VCaP (cell line): ENCODE measurements at regions not wholly inside any gene's neighbourhood (a gene's known extent, or its start where the extent isn't known, plus 50 kb on each side); places are given as distances from the start of the nearest gene placed in this dataset.

Source experiments
- H3K27ac ChIP-seq: fragments of 450-650 bp; 2 replicates; pipeline ENCODE4 v1.5.1; 2017
- TF ChIP-seq, protein P1 (sequence below): fragments of 450-650 bp; conservative IDR thresholded peaks from 2 replicates; pipeline ENCODE4 v1.5.1; 2017; ENCODE audit warnings: mild to moderate bottlenecking, moderate library complexity

DNA sequence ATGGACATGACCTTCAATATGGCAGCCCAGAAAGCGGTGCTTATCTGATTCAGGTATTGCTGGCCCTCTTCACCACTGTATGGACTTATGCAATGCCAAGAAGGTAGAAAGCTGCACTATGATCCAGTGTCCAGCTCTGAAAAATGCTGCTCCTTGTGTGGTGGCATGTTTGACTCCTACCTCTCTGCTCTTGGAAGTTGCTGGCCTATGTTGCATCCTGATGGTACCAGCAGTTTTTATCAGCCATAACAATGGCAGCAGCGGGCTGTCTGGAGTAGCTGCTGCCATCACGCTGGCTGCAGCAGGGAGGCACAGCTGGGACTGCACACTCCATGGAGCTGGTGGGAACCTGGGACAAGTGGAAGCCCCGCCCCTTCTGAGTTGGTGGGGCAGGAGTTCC lies 53.1 kb upstream of the MED9 start:
- TF ChIP-seq, protein P1, sequence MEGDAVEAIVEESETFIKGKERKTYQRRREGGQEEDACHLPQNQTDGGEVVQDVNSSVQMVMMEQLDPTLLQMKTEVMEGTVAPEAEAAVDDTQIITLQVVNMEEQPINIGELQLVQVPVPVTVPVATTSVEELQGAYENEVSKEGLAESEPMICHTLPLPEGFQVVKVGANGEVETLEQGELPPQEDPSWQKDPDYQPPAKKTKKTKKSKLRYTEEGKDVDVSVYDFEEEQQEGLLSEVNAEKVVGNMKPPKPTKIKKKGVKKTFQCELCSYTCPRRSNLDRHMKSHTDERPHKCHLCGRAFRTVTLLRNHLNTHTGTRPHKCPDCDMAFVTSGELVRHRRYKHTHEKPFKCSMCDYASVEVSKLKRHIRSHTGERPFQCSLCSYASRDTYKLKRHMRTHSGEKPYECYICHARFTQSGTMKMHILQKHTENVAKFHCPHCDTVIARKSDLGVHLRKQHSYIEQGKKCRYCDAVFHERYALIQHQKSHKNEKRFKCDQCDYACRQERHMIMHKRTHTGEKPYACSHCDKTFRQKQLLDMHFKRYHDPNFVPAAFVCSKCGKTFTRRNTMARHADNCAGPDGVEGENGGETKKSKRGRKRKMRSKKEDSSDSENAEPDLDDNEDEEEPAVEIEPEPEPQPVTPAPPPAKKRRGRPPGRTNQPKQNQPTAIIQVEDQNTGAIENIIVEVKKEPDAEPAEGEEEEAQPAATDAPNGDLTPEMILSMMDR, result no peak
- H3K27ac ChIP-seq, result no peak overlapping the region

DNA sequence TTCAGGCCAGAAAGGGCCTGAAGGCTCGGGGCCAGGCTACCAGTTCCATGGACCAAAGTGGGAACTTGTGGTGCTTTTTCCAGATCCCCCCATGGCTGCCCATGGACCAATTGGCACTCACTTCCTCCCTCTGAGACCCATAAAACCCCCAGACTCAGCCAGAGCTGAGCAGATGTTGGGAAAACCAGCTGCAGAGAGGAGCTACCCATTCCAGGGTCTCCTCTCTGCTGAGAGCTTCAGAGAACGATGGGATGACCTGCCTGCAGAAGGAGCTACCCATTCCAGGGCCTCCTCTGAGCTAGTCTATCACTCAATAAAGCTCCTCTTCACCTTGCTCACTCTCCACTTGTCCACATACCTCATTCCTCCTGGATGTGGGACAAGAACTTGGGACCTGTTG lies 52.2 kb upstream of the MED9 start:
- TF ChIP-seq, protein P1, result no peak
- no peak overlapping the region for H3K27ac ChIP-seq

DNA sequence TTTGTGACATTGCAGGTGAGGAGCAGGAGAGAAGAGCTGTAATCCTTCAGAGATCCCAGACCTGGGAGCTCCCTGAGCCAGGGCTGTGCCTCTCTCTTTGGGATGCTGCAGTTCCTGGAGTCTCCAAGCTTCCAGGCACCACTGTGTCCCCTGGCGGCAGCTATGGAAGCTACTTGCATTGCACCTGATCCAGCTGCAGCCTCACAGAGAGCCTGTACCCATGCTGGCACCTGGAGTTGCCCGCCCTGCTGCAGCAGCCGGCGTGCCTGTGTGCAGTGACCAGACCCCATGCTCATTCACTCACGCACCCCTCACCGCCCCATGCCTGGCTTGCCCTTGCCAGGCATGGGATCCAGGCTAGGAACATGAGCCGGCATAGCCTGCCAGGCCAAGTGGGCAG lies 51.8 kb upstream of the MED9 start:
- no peak overlapping the region for H3K27ac ChIP-seq
- TF ChIP-seq, protein P1, result no peak

DNA sequence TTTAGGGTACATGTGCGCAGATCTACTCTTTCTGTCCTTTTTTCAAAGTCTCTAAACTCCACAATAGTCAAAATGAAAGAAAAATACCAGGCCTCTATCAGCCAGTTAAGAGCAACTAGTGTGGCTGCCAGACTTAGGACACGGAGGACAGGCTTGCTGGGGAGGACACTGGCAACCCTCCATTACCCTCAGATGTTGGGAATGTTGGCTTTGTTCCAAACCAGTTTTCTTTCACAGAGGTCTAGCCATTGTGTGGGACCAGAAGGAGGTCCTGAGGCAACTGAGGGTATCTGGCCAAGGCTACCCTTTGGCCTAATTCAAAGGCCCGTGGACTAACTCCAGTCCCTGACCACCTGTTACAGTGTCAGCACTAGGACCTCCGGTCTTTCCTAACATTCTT lies 51.2 kb upstream of the MED9 start:
- H3K27ac ChIP-seq, result no peak overlapping the region
- TF ChIP-seq, protein P1, result no peak

DNA sequence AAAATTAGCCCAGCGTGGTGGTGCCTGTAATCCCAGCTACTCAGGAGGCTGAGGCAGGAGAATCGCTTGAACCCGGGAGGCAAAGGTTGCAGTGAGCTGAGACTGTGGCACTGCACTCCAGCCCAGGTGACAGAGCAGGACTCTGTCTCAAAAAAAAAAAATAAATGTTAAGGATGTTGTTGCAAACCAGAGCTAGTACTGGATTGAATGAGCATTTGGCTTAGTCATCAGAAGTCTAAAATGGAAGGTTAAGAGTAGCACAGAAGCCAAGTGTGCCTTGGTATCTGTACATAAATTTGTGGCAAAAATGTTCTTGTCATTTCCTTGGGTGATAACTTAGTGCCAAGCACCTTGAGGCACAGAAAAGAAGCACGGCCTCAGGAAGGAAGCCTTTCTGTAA lies 50.6 kb upstream of the MED9 start:
- no peak overlapping the region for H3K27ac ChIP-seq
- TF ChIP-seq, protein P1, result no peak
